Activated CD4-positive, alpha-beta T cell treated with anti-CD3 and anti-CD28 coated beads, Interleukin-2, amount 50 U/mL, for 1 hour (primary cell): ENCODE measurements at regions not wholly inside any gene's neighbourhood (a gene's known extent, or its start where the extent isn't known, plus 50 kb on each side); places are given as distances from the start of the nearest gene placed in this dataset.

Source experiments
- DNase-seq: peaks from one replicate; pipeline ENCODE4 v3.0.0-alpha.2; 2020

GRCh38 chr2:150644298-150645067 lies 157.0 kb upstream of the RND3 start:
- DNase-seq = no peak

GRCh38 chr2:150643114-150643725 lies 155.8 kb upstream of the RND3 start:
- DNase-seq = no peak

- DNase-seq = no peak
Observed at GRCh38 chr2:150640039-150640438, 152.6 kb upstream of the RND3 start.

GRCh38 chr2:150639383-150639782 lies 151.9 kb upstream of the RND3 start:
- DNase-seq = no peak

GRCh38 chr2:150631236-150631821 lies 143.9 kb upstream of the RND3 start:
- DNase-seq = no peak

- no peak for DNase-seq
Observed at GRCh38 chr2:150630587-150631235, 143.2 kb upstream of the RND3 start.

- no peak for DNase-seq
Observed at GRCh38 chr2:150627526-150627925, 140.1 kb upstream of the RND3 start.

GRCh38 chr2:150626934-150627411 lies 139.5 kb upstream of the RND3 start:
- DNase-seq = no peak

- DNase-seq = no peak
Observed at GRCh38 chr2:150625741-150626140, 138.3 kb upstream of the RND3 start.

- no peak for DNase-seq
Observed at GRCh38 chr2:150625303-150625702, 137.8 kb upstream of the RND3 start.

- DNase-seq = no peak
Observed at GRCh38 chr2:150624001-150624401, 136.5 kb upstream of the RND3 start.

GRCh38 chr2:150621526-150622213 lies 134.2 kb upstream of the RND3 start:
- DNase-seq = no peak

- DNase-seq = no peak
Observed at GRCh38 chr2:150620855-150621254, 133.4 kb upstream of the RND3 start.

- DNase-seq = no peak
Observed at GRCh38 chr2:150620416-150620815, 132.9 kb upstream of the RND3 start.

GRCh38 chr2:150619607-150620330 lies 132.3 kb upstream of the RND3 start:
- no peak for DNase-seq

GRCh38 chr2:150618245-150618895 lies 130.9 kb upstream of the RND3 start:
- no peak for DNase-seq

GRCh38 chr2:150617351-150617978 lies 130.0 kb upstream of the RND3 start:
- no peak for DNase-seq

- DNase-seq = no peak
Observed at GRCh38 chr2:150612957-150613710, 125.7 kb upstream of the RND3 start.

GRCh38 chr2:150610670-150611279 lies 123.3 kb upstream of the RND3 start:
- DNase-seq = no peak
